BE2C (cell line): ENCODE measurements at regions not wholly inside any gene's neighbourhood (a gene's known extent, or its start where the extent isn't known, plus 50 kb on each side); places are given as distances from the start of the nearest gene placed in this dataset.
"Not testable (repeated sequence)": the region's sequence is repeated elsewhere in the genome, so short reads cannot be mapped to it uniquely, and the experiment has no call there.

ENCODE experiments used
- DNase-seq: peaks from one replicate; pipeline ENCODE4 v3.0.0-alpha.2; 2020
- H3K27me3 ChIP-seq: fragments of 250-450 bp; sonication (Bioruptor Pico); 2 replicates; pipeline ENCODE4 v1.5.1; 2020; ENCODE audit warnings: mild to moderate bottlenecking
- H3K36me3 ChIP-seq: fragments of 250-450 bp; sonication (Bioruptor Pico); 2 replicates; pipeline ENCODE4 v1.5.1; 2020; ENCODE audit warnings: mild to moderate bottlenecking
- H3K4me1 ChIP-seq: fragments of 250-450 bp; sonication (Bioruptor Pico); 2 replicates; pipeline ENCODE4 v1.5.1; 2020
- H3K4me3 ChIP-seq: 2 replicates; pipeline ENCODE4 v1.5.1; 2011; ENCODE audit warnings: low read depth, low read length
- H3K9me3 ChIP-seq: fragments of 250-450 bp; sonication (Bioruptor Pico); 2 replicates; pipeline ENCODE4 v1.5.1; 2020
- CTCF ChIP-seq: IDR thresholded peaks from 2 replicates; pipeline ENCODE4 v1.5.1; 2012; ENCODE audit warnings: mild to moderate bottlenecking, low read depth, low read length

- H3K4me1 ChIP-seq: no peaks in the 10 kb centered on the region
- H3K9me3 ChIP-seq: no peaks in the 10 kb centered on the region
- H3K27me3 ChIP-seq: no peaks in the 10 kb centered on the region; the same call in 1 of the 2 replicates
- DNase-seq: no peak
- no peak overlapping the region for H3K4me3 ChIP-seq
- H3K36me3 ChIP-seq: no peaks in the 10 kb centered on the region
- TF ChIP-seq CTCF: no peak
Observed at GRCh38 chr14:22249770-22250169, 339.3 kb downstream of the DAD1 start.

- Histone ChIP-seq H3K9me3 (no peaks in the 10 kb centered on the region), H3K36me3 (no peaks in the 10 kb centered on the region), H3K4me3 (no peak overlapping the region), H3K4me1 (no peaks in the 10 kb centered on the region), H3K27me3 (no peaks in the 10 kb centered on the region)
- no peak for DNase-seq
- TF ChIP-seq CTCF: no peak
Observed at GRCh38 chr14:22243971-22244581, 344.9 kb downstream of the DAD1 start.

- H3K4me3 ChIP-seq, DNase-seq: not testable (repeated sequence)
Observed at GRCh38 chr14:22238320-22238719, 350.7 kb downstream of the DAD1 start.

GRCh38 chr14:22233377-22233776 lies 355.6 kb downstream of the DAD1 start:
- no peaks in the 10 kb centered on the region for H3K36me3 ChIP-seq

More at GRCh38 chr14:22238320-22238719, 350.7 kb downstream of the DAD1 start:
- H3K27me3 ChIP-seq, H3K4me1 ChIP-seq, H3K9me3 ChIP-seq, H3K36me3 ChIP-seq: not testable (repeated sequence)

GRCh38 chr14:22232933-22233332 lies 356.1 kb downstream of the DAD1 start:
- no peak for TF ChIP-seq CTCF

More at GRCh38 chr14:22233377-22233776, 355.6 kb downstream of the DAD1 start:
- Histone ChIP-seq H3K27me3 (no peaks in the 10 kb centered on the region), H3K9me3 (no peaks in the 10 kb centered on the region), H3K4me1 (no peaks in the 10 kb centered on the region), H3K4me3 (no peak overlapping the region)
- DNase-seq: no peak
- no peak for TF ChIP-seq CTCF

GRCh38 chr14:22232486-22232885 lies 356.5 kb downstream of the DAD1 start:
- Histone ChIP-seq H3K4me3 (no peak overlapping the region), H3K4me1 (no peaks in the 10 kb centered on the region), H3K9me3 (no peaks in the 10 kb centered on the region), H3K36me3 (no peaks in the 10 kb centered on the region), H3K27me3 (no peaks in the 10 kb centered on the region)
- TF ChIP-seq CTCF: no peak
- no peak for DNase-seq

More at GRCh38 chr14:22232933-22233332, 356.1 kb downstream of the DAD1 start:
- H3K27me3 ChIP-seq: no peaks in the 10 kb centered on the region
- H3K4me1 ChIP-seq: no peaks in the 10 kb centered on the region
- DNase-seq: no peak
- no peak overlapping the region for H3K4me3 ChIP-seq
- H3K36me3 ChIP-seq: no peaks in the 10 kb centered on the region
- no peaks in the 10 kb centered on the region for H3K9me3 ChIP-seq

GRCh38 chr14:22231018-22231417 lies 358.0 kb downstream of the DAD1 start:
- no peaks in the 10 kb centered on the region for H3K27me3 ChIP-seq
- H3K36me3 ChIP-seq: no peaks in the 10 kb centered on the region
- no peak overlapping the region for H3K4me3 ChIP-seq
- TF ChIP-seq CTCF: no peak
- no peak for DNase-seq
- no peaks in the 10 kb centered on the region for H3K4me1 ChIP-seq
- no peaks in the 10 kb centered on the region for H3K9me3 ChIP-seq
